Small intestine (tissue), 7 donors: ENCODE measurements at regions not wholly inside any gene's neighbourhood (a gene's known extent, or its start where the extent isn't known, plus 50 kb on each side); places are given as distances from the start of the nearest gene placed in this dataset.
"Not testable (repeated sequence)": the region's sequence is repeated elsewhere in the genome, so short reads cannot be mapped to it uniquely, and the experiment has no call there.

Experiments used
- DNase-seq, 2 donors: peaks; one replicate each; pipeline versions ENCODE4 v3.0.0 to v3.0.0-alpha.2; 2013
- FAIRE-seq: peaks from 2 replicates; lab custom pipeline; 2012; peaks lifted over from hg19 to GRCh38; lab: Jason Lieb, UNC
- H3K27ac ChIP-seq, 3 donors: one replicate each; pipeline ENCODE4 v1.5.1; 2013; ENCODE audit warnings: low read length in 2 of 3, mild to moderate bottlenecking in 2 of 3, control low read depth in 1 of 3, inconsistent platforms in 1 of 3, low read depth in 1 of 3, moderate library complexity in 1 of 3
- H3K27me3 ChIP-seq, 3 donors: one replicate each; pipeline ENCODE4 v1.6.1; 2013; ENCODE audit warnings: low read length in 3 of 3, inconsistent platforms in 1 of 3; ENCODE audit not compliant: control insufficient read depth in 3 of 3, insufficient read depth in 3 of 3
- H3K36me3 ChIP-seq, 3 donors: one replicate each; pipeline ENCODE4 v1.6.1; 2013; ENCODE audit warnings: low read length in 3 of 3, inconsistent platforms in 1 of 3, low read depth in 1 of 3, mild to moderate bottlenecking in 1 of 3, moderate library complexity in 1 of 3; ENCODE audit not compliant: control insufficient read depth in 3 of 3, insufficient read depth in 2 of 3
- H3K4me1 ChIP-seq, 3 donors: one replicate each; pipeline ENCODE4 v1.6.1; 2013; ENCODE audit warnings: low read length in 2 of 3, inconsistent platforms in 1 of 3, low read depth in 1 of 3, mild to moderate bottlenecking in 1 of 3, moderate library complexity in 1 of 3; ENCODE audit not compliant: control insufficient read depth in 3 of 3, insufficient read depth in 2 of 3
- H3K4me3 ChIP-seq, 3 donors: one replicate each; pipeline ENCODE4 v1.5.1; 2013; ENCODE audit warnings: low read length in 3 of 3, control low read depth in 1 of 3, inconsistent platforms in 1 of 3, low read depth in 1 of 3, mild to moderate bottlenecking in 1 of 3, moderate library complexity in 1 of 3
- H3K9me3 ChIP-seq, 2 donors: one replicate each; pipeline ENCODE4 v1.6.1; 2013; ENCODE audit warnings: low read depth in 1 of 2, low read length in 1 of 2; ENCODE audit not compliant: control insufficient read depth in 2 of 2, insufficient read depth in 1 of 2
- WGBS, 3 donors: extraction: QIAGEN DNeasy Blood & Tissue Kit; methylation state at CpG; one replicate each; pipeline ENCODE4 v1.1.7; 2013; 5-methylcytosine and 5-hydroxymethylcytosine counted together
- donor health status: healthy with polysubstance abuse.
- donor health status: control.
- donor health status: control.
- donor health status: Bipolar disorder and iron deficiency.
- donor health status: healthy.

GRCh38 chr9:27801545-27801944, 228.3 kb upstream of the C9orf72 start:
- Histone ChIP-seq H3K4me1 (no peaks in the 10 kb centered on the region), H3K4me3 (no peak overlapping the region), H3K27ac (no peak overlapping the region), H3K9me3 (no peaks in the 10 kb centered on the region), H3K27me3 (no peaks in the 10 kb centered on the region), H3K36me3 (no peaks in the 10 kb centered on the region)
- DNase-seq (no peak), FAIRE-seq (no peak)
- WGBS, 3 donors: 54 to 78% (median 65%) methylated on average over 6 of the region's 6 CpGs

GRCh38 chr9:27802418-27802817, 229.1 kb upstream of the C9orf72 start:
- H3K4me3 ChIP-seq: no peak overlapping the region
- no peak overlapping the region for H3K27ac ChIP-seq
- DNase-seq (no peak), FAIRE-seq (no peak)
- no peaks in the 10 kb centered on the region for H3K9me3 ChIP-seq
- H3K27me3 ChIP-seq: no peaks in the 10 kb centered on the region
- H3K4me1 ChIP-seq: no peaks in the 10 kb centered on the region
- H3K36me3 ChIP-seq: no peaks in the 10 kb centered on the region
- 80 to 89% (median 86%) methylated on average over 3 of the region's 3 CpGs for WGBS, 3 donors

- H3K4me1 ChIP-seq: no peaks in the 10 kb centered on the region
- H3K9me3 ChIP-seq: peaks cover 0 to 3% of the 10 kb centered on the region in 2 donors
- FAIRE-seq (no peak), DNase-seq (no peak)
- H3K36me3 ChIP-seq: no peaks in the 10 kb centered on the region
- 59 to 69% (median 61%) methylated on average over 4 of the region's 4 CpGs for WGBS, 3 donors
- no peak overlapping the region for H3K4me3 ChIP-seq
- no peaks in the 10 kb centered on the region for H3K27me3 ChIP-seq
- H3K27ac ChIP-seq: no peak overlapping the region
Measured at GRCh38 chr9:27808864-27809263, 235.6 kb upstream of the C9orf72 start.

GRCh38 chr9:27817747-27818146, 244.5 kb upstream of the C9orf72 start:
- 56 to 67% (median 60%) methylated on average over 3 of the region's 3 CpGs for WGBS, 3 donors
- Histone ChIP-seq H3K4me3 (no peak overlapping the region), H3K4me1 (no peaks in the 10 kb centered on the region), H3K36me3 (no peaks in the 10 kb centered on the region), H3K9me3 (no peaks in the 10 kb centered on the region), H3K27ac (no peak overlapping the region), H3K27me3 (no peaks in the 10 kb centered on the region)
- no peak for FAIRE-seq
- DNase-seq: no peak

DNA sequence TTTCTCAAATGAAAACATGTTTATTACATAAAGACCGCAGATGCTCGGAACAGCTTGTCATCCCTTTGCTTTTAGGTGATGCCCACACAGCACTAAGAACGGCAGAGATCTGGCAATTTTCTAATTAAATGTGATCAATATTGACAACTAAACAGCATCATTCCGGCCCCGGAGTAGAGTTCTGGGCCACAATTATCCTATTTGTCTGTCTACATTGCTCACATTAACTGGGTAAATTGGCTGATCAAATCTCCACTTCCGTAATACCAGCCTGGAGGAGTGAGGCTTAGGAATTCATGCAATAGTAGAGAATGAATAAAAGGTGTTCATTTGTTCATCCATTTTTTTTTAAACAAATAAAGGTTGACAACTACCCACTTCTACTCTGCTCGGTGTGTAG, 245.1 kb upstream of the C9orf72 start:
- Histone ChIP-seq H3K36me3 (no peaks in the 10 kb centered on the region), H3K27ac (no peak overlapping the region), H3K4me3 (no peak overlapping the region), H3K9me3 (no peaks in the 10 kb centered on the region), H3K4me1 (no peaks in the 10 kb centered on the region), H3K27me3 (no peaks in the 10 kb centered on the region)
- no peak for FAIRE-seq
- no peak for DNase-seq
- 87 to 91% (median 90%) methylated on average over 7 of the region's 7 CpGs for WGBS, 3 donors

DNA sequence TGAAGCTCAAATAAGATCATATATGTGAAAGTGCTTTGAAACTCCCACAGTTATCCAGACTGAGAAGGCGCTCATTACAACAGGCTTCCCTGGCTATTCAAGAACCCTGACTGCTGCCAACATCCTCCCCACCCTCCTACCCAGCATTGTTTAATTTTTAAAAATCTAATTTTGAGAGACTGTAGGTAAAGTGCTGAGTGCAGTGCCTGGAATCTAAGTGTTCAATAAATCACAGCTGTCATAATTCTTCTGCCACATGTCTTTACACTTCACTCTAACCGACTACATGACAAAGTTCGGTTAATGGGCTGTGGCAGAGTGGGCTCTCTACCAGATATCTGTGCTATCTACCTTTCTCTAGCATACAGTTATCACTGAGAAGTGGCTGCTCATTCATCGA, 255.6 kb upstream of the C9orf72 start:
- no peak for DNase-seq
- Histone ChIP-seq H3K4me1 (no peaks in the 10 kb centered on the region), H3K9me3 (no peaks in the 10 kb centered on the region), H3K27me3 (no peaks in the 10 kb centered on the region), H3K4me3 (no peak overlapping the region), H3K36me3 (no peaks in the 10 kb centered on the region), H3K27ac (no peak overlapping the region)
- 83 to 91% (median 83%) methylated on average over 4 of the region's 4 CpGs for WGBS, 3 donors
- no peak for FAIRE-seq

GRCh38 chr9:27829621-27830020, 256.3 kb upstream of the C9orf72 start:
- DNase-seq (no peak), FAIRE-seq (no peak)
- Histone ChIP-seq H3K27me3 (no peaks in the 10 kb centered on the region), H3K36me3 (no peaks in the 10 kb centered on the region), H3K4me3 (no peak overlapping the region), H3K9me3 (no peaks in the 10 kb centered on the region), H3K4me1 (no peaks in the 10 kb centered on the region), H3K27ac (no peak overlapping the region)
- WGBS, 3 donors: 71 to 76% (median 72%) methylated on average over 1 of the region's 1 CpG

GRCh38 chr9:27832108-27832507, 258.8 kb upstream of the C9orf72 start:
- not testable (repeated sequence) for H3K4me1 ChIP-seq, DNase-seq, H3K4me3 ChIP-seq, FAIRE-seq, H3K9me3 ChIP-seq, H3K27ac ChIP-seq, H3K36me3 ChIP-seq, H3K27me3 ChIP-seq
- WGBS, 3 donors: 66 to 82% (median 69%) methylated on average over 3 of the region's 3 CpGs

- Histone ChIP-seq H3K27me3 (no peaks in the 10 kb centered on the region), H3K27ac (no peak overlapping the region), H3K9me3 (no peaks in the 10 kb centered on the region), H3K4me1 (no peaks in the 10 kb centered on the region), H3K4me3 (no peak overlapping the region), H3K36me3 (no peaks in the 10 kb centered on the region)
- WGBS, 3 donors: 88 to 97% (median 89%) methylated on average over 3 of the region's 3 CpGs
- DNase-seq (no peak), FAIRE-seq (no peak)
Measured at GRCh38 chr9:27835286-27835685, 262.0 kb upstream of the C9orf72 start.
